ENCODE measurements at regions not wholly inside any gene's neighbourhood (a gene's known extent, or its start where the extent isn't known, plus 50 kb on each side); places are given as distances from the start of the nearest gene placed in this dataset.

- H3K4me3 ChIP-seq: no peak overlapping the region
- no peaks in the 10 kb centered on the region for H3K9me3 ChIP-seq (ENCODE audit: control insufficient read depth in 4 of 4, insufficient read depth in 3 of 4, low read length in 3 of 4)
- WGBS, 2 donors: 83 to 84% methylated on average over 2 of the region's 2 CpGs
- no peaks in the 10 kb centered on the region for H3K4me1 ChIP-seq (ENCODE audit: control insufficient read depth in 5 of 5, insufficient read depth in 5 of 5, low read length in 5 of 5)
- no peaks in the 10 kb centered on the region for H3K27me3 ChIP-seq (ENCODE audit: control insufficient read depth in 3 of 3, insufficient read depth in 3 of 3, low read length in 2 of 3)
- no peaks in the 10 kb centered on the region for H3K36me3 ChIP-seq (ENCODE audit: control insufficient read depth in 4 of 4, insufficient read depth in 4 of 4, low read length in 4 of 4)
- TF ChIP-seq CTCF (IDR thresholded peaks at IDR 0.05; ENCODE audit: control extremely low read depth, extremely low read depth): no peak
- ATAC-seq (ENCODE audit: insufficient read depth, low FRiP score) (no peak), DNase-seq (no peak)
- H3K9ac ChIP-seq (ENCODE audit: insufficient read depth in 1 of 2, low read length in 2 of 2): no peak overlapping the region
- no peak overlapping the region for H3K27ac ChIP-seq (ENCODE audit: low read depth in 1 of 2, low read length in 1 of 2)
These were observed 224.6 kb downstream of the EPHA4 start for GRCh38 chr2:221347471-221347870.

GRCh38 chr2:221350616-221351015 lies 221.5 kb downstream of the EPHA4 start:
- Histone ChIP-seq H3K36me3 (ENCODE audit: control insufficient read depth in 4 of 4, insufficient read depth in 4 of 4, low read length in 4 of 4) (no peaks in the 10 kb centered on the region), H3K4me1 (ENCODE audit: control insufficient read depth in 5 of 5, insufficient read depth in 5 of 5, low read length in 5 of 5) (peaks cover 0 to 2% (median 0%) of the 10 kb centered on the region in 5 donors), H3K9me3 (ENCODE audit: control insufficient read depth in 4 of 4, insufficient read depth in 3 of 4, low read length in 3 of 4) (no peaks in the 10 kb centered on the region), H3K9ac (ENCODE audit: insufficient read depth in 1 of 2, low read length in 2 of 2) (no peak overlapping the region), H3K4me3 (no peak overlapping the region), H3K27me3 (ENCODE audit: control insufficient read depth in 3 of 3, insufficient read depth in 3 of 3, low read length in 2 of 3) (no peaks in the 10 kb centered on the region), H3K27ac (ENCODE audit: low read depth in 1 of 2, low read length in 1 of 2) (no peak overlapping the region)
- WGBS, 2 donors: 42 to 70% methylated on average over 1 of the region's 1 CpG
- DNase-seq (no peak), ATAC-seq (ENCODE audit: insufficient read depth, low FRiP score) (no peak)
- no peak for TF ChIP-seq CTCF (IDR thresholded peaks at IDR 0.05; ENCODE audit: control extremely low read depth, extremely low read depth)

- ATAC-seq (ENCODE audit: insufficient read depth, low FRiP score) (no peak), DNase-seq (no peak)
- Histone ChIP-seq H3K27me3 (ENCODE audit: control insufficient read depth in 3 of 3, insufficient read depth in 3 of 3, low read length in 2 of 3) (no peaks in the 10 kb centered on the region), H3K4me3 (no peak overlapping the region), H3K27ac (ENCODE audit: low read depth in 1 of 2, low read length in 1 of 2) (no peak overlapping the region), H3K9me3 (ENCODE audit: control insufficient read depth in 4 of 4, insufficient read depth in 3 of 4, low read length in 3 of 4) (no peaks in the 10 kb centered on the region), H3K9ac (ENCODE audit: insufficient read depth in 1 of 2, low read length in 2 of 2) (no peak overlapping the region), H3K4me1 (ENCODE audit: control insufficient read depth in 5 of 5, insufficient read depth in 5 of 5, low read length in 5 of 5) (peaks cover 0 to 4% (median 0%) of the 10 kb centered on the region in 5 donors), H3K36me3 (ENCODE audit: control insufficient read depth in 4 of 4, insufficient read depth in 4 of 4, low read length in 4 of 4) (no peaks in the 10 kb centered on the region)
- no peak for TF ChIP-seq CTCF (IDR thresholded peaks at IDR 0.05; ENCODE audit: control extremely low read depth, extremely low read depth)
- 69 to 72% methylated on average over 4 of the region's 4 CpGs for WGBS, 2 donors
These were observed 218.9 kb downstream of the EPHA4 start for GRCh38 chr2:221353201-221353600.

GRCh38 chr2:221360312-221360711 lies 211.8 kb downstream of the EPHA4 start:
- Histone ChIP-seq H3K4me1 (ENCODE audit: control insufficient read depth in 5 of 5, insufficient read depth in 5 of 5, low read length in 5 of 5) (peaks cover 0 to 4% (median 0%) of the 10 kb centered on the region in 5 donors), H3K36me3 (ENCODE audit: control insufficient read depth in 4 of 4, insufficient read depth in 4 of 4, low read length in 4 of 4) (no peaks in the 10 kb centered on the region), H3K27ac (ENCODE audit: low read depth in 1 of 2, low read length in 1 of 2) (no peak overlapping the region), H3K9ac (ENCODE audit: insufficient read depth in 1 of 2, low read length in 2 of 2) (no peak overlapping the region), H3K4me3 (no peak overlapping the region), H3K27me3 (ENCODE audit: control insufficient read depth in 3 of 3, insufficient read depth in 3 of 3, low read length in 2 of 3) (no peaks in the 10 kb centered on the region), H3K9me3 (ENCODE audit: control insufficient read depth in 4 of 4, insufficient read depth in 3 of 4, low read length in 3 of 4) (peaks cover 0 to 2% (median 0%) of the 10 kb centered on the region in 4 donors)
- no peak for DNase-seq
- no peak for TF ChIP-seq CTCF (IDR thresholded peaks at IDR 0.05; ENCODE audit: control extremely low read depth, extremely low read depth)
- no peak for ATAC-seq (ENCODE audit: insufficient read depth, low FRiP score)
- 93 to 97% methylated on average over 3 of the region's 3 CpGs for WGBS, 2 donors

All from lung (tissue), 11 donors.